Activated naive CD8-positive, alpha-beta T cell treated with anti-CD3 and anti-CD28 coated beads, Interleukin-2, amount 50 U/mL, for 24 hours (primary cell): ENCODE measurements at regions not wholly inside any gene's neighbourhood (a gene's known extent, or its start where the extent isn't known, plus 50 kb on each side); places are given as distances from the start of the nearest gene placed in this dataset.
"Not testable (repeated sequence)": the region's sequence is repeated elsewhere in the genome, so short reads cannot be mapped to it uniquely, and the experiment has no call there.

ENCODE experiments used
- ATAC-seq: fragments of 150-1000 bp; cut with Tn5 transposase; one replicate; pipeline ENCODE4 v1.10.0; 2021
- DNase-seq: peaks from one replicate; pipeline ENCODE4 v3.0.0; 2021
- H3K27ac Mint-ChIP-seq: one replicate; pipeline ENCODE4 v1.8.0; 2021; ENCODE audit warnings: mild to moderate bottlenecking, mixed read lengths
- H3K27me3 Mint-ChIP-seq: one replicate; pipeline ENCODE4 v1.8.0; 2021; ENCODE audit warnings: mixed read lengths
- H3K36me3 Mint-ChIP-seq: one replicate; pipeline ENCODE4 v1.8.0; 2021; ENCODE audit warnings: low read depth, mixed read lengths
- H3K4me1 Mint-ChIP-seq: one replicate; pipeline ENCODE4 v1.8.0; 2021; ENCODE audit warnings: mixed read lengths
- H3K4me3 Mint-ChIP-seq: one replicate; pipeline ENCODE4 v1.8.0; 2021; ENCODE audit warnings: mild to moderate bottlenecking, moderate library complexity, mixed read lengths
- H3K9me3 Mint-ChIP-seq: one replicate; pipeline ENCODE4 v1.8.0; 2021; ENCODE audit warnings: mixed read lengths

DNA sequence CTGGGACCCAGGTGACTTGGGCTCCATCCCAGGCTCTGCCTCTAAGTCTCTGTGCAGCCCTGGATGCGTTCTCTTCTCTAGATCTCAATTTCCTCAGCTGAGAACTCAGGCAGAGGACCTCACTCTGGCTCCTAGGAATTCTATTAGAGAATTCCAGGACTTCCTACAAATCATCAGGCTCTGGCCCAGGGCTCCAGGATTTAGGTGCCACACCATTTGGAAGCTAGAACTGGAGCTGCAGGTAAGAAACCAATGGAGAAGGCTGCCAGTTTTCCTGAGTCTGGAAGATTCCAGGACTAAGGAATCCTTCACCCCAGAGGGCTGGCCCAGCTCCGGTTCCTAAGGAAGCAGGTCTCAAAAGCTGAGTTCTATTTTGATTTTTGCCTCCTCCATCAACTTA lies 189.8 kb upstream of the CDH5 start:
- ATAC-seq (no peak), DNase-seq (no peak)
- Mint-ChIP-seq H3K27ac (no peak overlapping the region), H3K4me1 (no peaks in the 10 kb centered on the region), H3K27me3 (peaks cover 9% of the 10 kb centered on the region), H3K4me3 (no peak overlapping the region), H3K9me3 (peaks cover 8% of the 10 kb centered on the region), H3K36me3 (no peaks in the 10 kb centered on the region)

- H3K4me1 Mint-ChIP-seq: no peaks in the 10 kb centered on the region
- no peak overlapping the region for H3K27ac Mint-ChIP-seq
Measured at GRCh38 chr16:66176111-66176510, 190.4 kb upstream of the CDH5 start.

GRCh38 chr16:66175636-66176035 lies 190.9 kb upstream of the CDH5 start:
- no peaks in the 10 kb centered on the region for H3K36me3 Mint-ChIP-seq
- no peak overlapping the region for H3K27ac Mint-ChIP-seq
- no peak overlapping the region for H3K4me3 Mint-ChIP-seq
- peaks cover 8% of the 10 kb centered on the region for H3K9me3 Mint-ChIP-seq
- peaks cover 9% of the 10 kb centered on the region for H3K27me3 Mint-ChIP-seq
- H3K4me1 Mint-ChIP-seq: no peaks in the 10 kb centered on the region
- DNase-seq (no peak), ATAC-seq (no peak)

More at GRCh38 chr16:66176111-66176510, 190.4 kb upstream of the CDH5 start:
- Mint-ChIP-seq H3K9me3 (peaks cover 8% of the 10 kb centered on the region), H3K4me3 (no peak overlapping the region), H3K36me3 (no peaks in the 10 kb centered on the region), H3K27me3 (peaks cover 9% of the 10 kb centered on the region)
- no peak for DNase-seq
- ATAC-seq: no peak

DNA sequence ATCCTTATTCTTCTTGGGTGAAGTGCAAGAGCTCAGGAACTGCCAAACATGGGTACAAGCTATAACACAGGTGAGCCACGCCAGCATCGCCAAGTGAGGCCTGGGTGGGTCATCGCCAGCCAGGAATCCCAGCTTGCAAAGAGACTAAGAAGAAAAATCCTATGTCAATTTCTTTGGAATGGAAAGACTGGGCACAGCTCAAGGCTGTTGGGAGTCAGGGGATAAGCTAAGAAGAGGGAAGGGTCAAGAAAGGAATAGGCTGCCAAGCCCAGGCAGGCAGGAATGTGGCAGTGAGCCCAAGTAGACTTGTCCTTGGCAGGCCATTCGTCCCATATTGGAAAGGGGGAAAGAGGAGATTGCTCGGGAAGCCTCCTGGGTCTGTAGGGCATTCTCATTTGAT lies 191.4 kb upstream of the CDH5 start:
- Mint-ChIP-seq H3K4me1 (no peaks in the 10 kb centered on the region), H3K9me3 (peaks cover 4% of the 10 kb centered on the region), H3K27me3 (peaks cover 7% of the 10 kb centered on the region), H3K4me3 (no peak overlapping the region), H3K36me3 (no peaks in the 10 kb centered on the region), H3K27ac (no peak overlapping the region)
- DNase-seq (no peak), ATAC-seq (no peak)

GRCh38 chr16:66173796-66174195 lies 192.7 kb upstream of the CDH5 start:
- H3K9me3 Mint-ChIP-seq, DNase-seq, H3K4me3 Mint-ChIP-seq, H3K27ac Mint-ChIP-seq, H3K36me3 Mint-ChIP-seq, H3K27me3 Mint-ChIP-seq, ATAC-seq, H3K4me1 Mint-ChIP-seq: not testable (repeated sequence)

DNA sequence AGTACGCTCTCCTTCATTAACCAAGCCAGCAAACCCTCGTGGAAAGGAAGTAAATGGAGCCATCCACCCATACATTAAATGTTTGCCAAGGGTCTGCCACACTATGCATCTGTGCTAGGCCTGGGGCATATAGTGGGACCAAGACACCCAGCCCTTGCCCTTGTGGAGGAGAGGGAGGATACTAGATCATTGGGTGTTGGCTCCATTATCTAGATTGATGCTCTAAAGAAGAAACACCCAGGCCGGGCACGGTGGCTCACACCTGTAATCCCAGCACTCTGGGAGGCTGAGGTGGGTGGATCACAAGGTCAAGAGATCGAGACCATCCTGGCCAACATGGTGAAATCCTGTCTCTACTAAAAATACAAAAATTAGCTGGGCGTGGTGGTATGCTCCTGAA lies 193.3 kb upstream of the CDH5 start:
- DNase-seq, H3K4me3 Mint-ChIP-seq, H3K27ac Mint-ChIP-seq, H3K36me3 Mint-ChIP-seq, H3K4me1 Mint-ChIP-seq, ATAC-seq, H3K27me3 Mint-ChIP-seq, H3K9me3 Mint-ChIP-seq: not testable (repeated sequence)

DNA sequence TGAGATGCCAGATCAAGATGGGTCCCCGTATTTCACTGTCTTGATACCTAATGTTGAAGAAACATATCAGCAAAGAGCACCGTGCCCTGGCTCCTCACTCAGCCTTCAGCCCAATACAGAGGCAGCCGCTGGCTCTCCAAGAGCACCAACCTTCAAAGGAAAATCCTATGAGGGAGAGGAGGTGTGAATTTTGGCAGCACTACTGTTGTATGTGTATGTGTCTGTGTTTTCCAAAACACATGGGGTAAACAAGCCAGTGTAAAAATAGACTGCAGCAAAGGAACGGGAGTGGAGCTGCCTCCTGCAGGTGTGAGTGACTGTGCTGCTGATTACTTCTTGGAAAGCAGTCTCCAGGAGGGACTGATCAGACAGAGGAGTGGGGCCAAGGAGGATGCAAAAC lies 194.0 kb upstream of the CDH5 start:
- no peak overlapping the region for H3K4me3 Mint-ChIP-seq
- DNase-seq (no peak), ATAC-seq (no peak)
- H3K36me3 Mint-ChIP-seq: no peaks in the 10 kb centered on the region
- H3K9me3 Mint-ChIP-seq: no peaks in the 10 kb centered on the region
- H3K27ac Mint-ChIP-seq: no peak overlapping the region
- H3K27me3 Mint-ChIP-seq: peaks cover 5% of the 10 kb centered on the region
- H3K4me1 Mint-ChIP-seq: no peaks in the 10 kb centered on the region

DNA sequence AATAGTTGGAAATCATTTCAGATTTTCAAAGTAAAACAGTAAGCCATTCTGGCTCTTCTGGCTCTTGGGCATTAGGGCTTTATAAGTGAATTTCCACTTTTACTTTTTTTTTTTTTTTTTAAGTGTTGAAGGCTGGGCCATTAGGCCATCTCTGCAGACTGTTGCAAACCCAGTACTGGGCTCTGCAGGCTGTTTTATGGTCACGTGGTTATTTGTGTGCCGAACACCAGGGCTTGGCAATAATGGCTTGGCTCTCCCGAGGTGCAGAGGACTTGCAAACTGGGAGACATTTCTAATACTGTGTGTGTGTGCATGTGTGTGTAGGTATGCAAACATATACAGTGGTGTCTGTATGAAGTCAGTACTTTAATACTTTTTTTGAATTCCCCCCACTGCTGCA lies 194.9 kb upstream of the CDH5 start:
- Mint-ChIP-seq H3K27ac (no peak overlapping the region), H3K4me3 (no peak overlapping the region), H3K27me3 (peaks cover 2% of the 10 kb centered on the region), H3K9me3 (no peaks in the 10 kb centered on the region), H3K4me1 (no peaks in the 10 kb centered on the region), H3K36me3 (no peaks in the 10 kb centered on the region)
- ATAC-seq (no peak), DNase-seq (no peak)

DNA sequence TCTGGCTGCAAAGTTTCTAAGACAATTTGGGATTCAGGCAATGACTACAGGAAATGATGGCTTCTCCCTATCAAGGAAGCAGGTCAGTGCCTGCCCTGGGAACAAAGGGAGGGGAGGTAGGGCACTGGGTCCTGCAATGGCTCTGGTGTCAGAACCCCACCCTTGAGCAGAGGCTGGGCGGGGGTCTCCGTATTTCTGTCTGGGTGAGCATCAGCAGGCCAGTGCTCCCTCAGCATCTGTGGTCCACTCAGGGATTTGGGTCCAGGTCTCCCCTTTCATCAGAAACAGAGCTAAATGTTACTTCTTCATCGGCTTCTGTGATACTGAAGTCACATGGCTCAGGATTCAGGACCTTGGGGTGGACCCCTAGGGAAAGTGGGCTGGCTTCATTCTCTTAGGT lies 195.5 kb upstream of the CDH5 start:
- no peaks in the 10 kb centered on the region for H3K36me3 Mint-ChIP-seq
- peaks cover 2% of the 10 kb centered on the region for H3K27me3 Mint-ChIP-seq
- no peaks in the 10 kb centered on the region for H3K9me3 Mint-ChIP-seq
- H3K4me1 Mint-ChIP-seq: no peaks in the 10 kb centered on the region
- DNase-seq (no peak), ATAC-seq (no peak)
- H3K27ac Mint-ChIP-seq: no peak overlapping the region
- no peak overlapping the region for H3K4me3 Mint-ChIP-seq

GRCh38 chr16:66169817-66170216 lies 196.7 kb upstream of the CDH5 start:
- Mint-ChIP-seq H3K27ac (no peak overlapping the region), H3K9me3 (no peaks in the 10 kb centered on the region), H3K27me3 (peaks cover 2% of the 10 kb centered on the region), H3K4me3 (no peak overlapping the region), H3K4me1 (no peaks in the 10 kb centered on the region), H3K36me3 (no peaks in the 10 kb centered on the region)
- no peak for DNase-seq
- no peak for ATAC-seq

DNA sequence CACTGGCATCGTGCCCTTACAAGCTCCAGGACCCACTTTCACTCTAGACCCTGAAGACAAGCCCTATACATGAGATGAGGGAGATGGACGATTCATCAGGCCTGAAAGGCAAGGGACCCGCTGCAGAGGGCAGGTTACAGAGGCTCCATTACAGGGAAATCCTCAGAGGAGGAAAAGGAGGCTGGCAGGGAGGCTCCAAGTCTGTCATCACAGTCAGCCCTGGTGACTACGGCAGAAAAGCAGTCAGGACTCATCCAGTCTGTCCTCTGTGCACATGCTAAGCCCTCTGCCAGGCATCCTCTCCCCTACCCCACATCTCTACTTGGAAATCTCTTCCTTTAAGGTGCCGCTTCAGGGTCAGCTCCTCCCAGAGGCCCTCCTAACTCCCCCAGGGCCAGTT lies 197.7 kb upstream of the CDH5 start:
- DNase-seq (no peak), ATAC-seq (no peak)
- Mint-ChIP-seq H3K9me3 (no peaks in the 10 kb centered on the region), H3K27me3 (no peaks in the 10 kb centered on the region), H3K27ac (no peak overlapping the region), H3K4me3 (no peak overlapping the region), H3K36me3 (no peaks in the 10 kb centered on the region), H3K4me1 (no peaks in the 10 kb centered on the region)

DNA sequence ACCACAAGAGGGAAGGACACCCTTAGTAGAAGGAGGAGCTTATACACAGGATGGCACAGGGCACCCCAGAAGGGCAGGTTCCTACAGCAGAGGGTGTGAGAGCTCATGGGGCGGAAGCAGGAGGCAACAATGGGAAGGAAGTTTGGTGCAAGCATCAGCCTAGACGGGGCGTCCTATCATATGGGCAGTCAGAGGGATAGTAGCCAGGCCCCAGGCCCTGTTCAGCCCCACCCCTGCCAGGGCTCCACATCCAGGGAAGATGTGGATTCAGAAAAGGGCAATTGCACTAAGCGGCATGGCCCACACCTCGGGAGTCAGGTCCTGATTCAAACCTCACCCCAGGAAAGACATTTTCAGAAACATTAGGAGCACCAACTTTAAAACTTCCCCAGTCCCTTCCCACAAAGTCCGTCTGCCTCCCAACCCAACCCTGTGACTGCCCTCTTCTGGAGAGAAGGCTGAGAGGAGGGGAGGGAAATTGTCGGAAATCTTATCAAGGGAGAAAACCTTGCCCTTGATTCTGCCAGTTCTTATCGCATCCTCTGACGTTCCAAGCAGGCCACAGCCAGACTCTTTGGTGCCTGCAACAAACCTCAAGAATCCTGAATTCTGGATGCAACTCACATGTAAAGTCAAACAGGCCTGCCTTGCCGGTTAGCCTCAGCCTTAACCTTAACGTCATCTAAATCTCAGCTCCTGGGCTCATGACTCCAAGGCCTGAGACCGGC lies 198.8 kb upstream of the CDH5 start:
- Mint-ChIP-seq H3K4me1 (no peaks in the 10 kb centered on the region), H3K27me3 (no peaks in the 10 kb centered on the region), H3K36me3 (no peaks in the 10 kb centered on the region), H3K9me3 (no peaks in the 10 kb centered on the region), H3K27ac (no peak overlapping the region), H3K4me3 (no peak overlapping the region)
- DNase-seq: no peak
- no peak for ATAC-seq

DNA sequence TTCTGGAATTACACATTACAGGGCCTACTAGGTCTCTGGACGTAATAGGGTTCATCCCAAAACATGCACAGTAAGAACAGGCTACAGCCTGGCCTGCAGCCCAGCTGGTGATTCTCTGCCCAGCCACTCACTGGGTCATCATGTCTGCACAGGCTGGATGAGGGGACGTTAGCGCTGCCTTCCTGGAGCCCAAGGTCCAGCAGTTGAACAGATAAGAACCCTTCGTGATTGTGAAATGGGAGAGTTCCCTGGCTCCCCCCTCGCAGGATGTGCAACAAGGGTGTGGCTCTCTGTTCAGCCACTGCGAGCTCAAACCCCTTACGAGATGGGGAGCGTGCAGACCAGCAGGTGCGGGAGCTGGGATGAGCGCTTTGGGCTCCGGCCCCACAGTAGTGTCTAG lies 200.0 kb upstream of the CDH5 start:
- Mint-ChIP-seq H3K4me1 (no peaks in the 10 kb centered on the region), H3K9me3 (no peaks in the 10 kb centered on the region), H3K27me3 (no peaks in the 10 kb centered on the region), H3K27ac (no peak overlapping the region), H3K4me3 (no peak overlapping the region), H3K36me3 (no peaks in the 10 kb centered on the region)
- ATAC-seq (no peak), DNase-seq (no peak)

GRCh38 chr16:66165879-66166278 lies 200.6 kb upstream of the CDH5 start:
- Mint-ChIP-seq H3K36me3 (no peaks in the 10 kb centered on the region), H3K27ac (no peak overlapping the region), H3K4me1 (no peaks in the 10 kb centered on the region), H3K4me3 (no peak overlapping the region), H3K27me3 (no peaks in the 10 kb centered on the region), H3K9me3 (no peaks in the 10 kb centered on the region)
- no peak for ATAC-seq
- DNase-seq: no peak

DNA sequence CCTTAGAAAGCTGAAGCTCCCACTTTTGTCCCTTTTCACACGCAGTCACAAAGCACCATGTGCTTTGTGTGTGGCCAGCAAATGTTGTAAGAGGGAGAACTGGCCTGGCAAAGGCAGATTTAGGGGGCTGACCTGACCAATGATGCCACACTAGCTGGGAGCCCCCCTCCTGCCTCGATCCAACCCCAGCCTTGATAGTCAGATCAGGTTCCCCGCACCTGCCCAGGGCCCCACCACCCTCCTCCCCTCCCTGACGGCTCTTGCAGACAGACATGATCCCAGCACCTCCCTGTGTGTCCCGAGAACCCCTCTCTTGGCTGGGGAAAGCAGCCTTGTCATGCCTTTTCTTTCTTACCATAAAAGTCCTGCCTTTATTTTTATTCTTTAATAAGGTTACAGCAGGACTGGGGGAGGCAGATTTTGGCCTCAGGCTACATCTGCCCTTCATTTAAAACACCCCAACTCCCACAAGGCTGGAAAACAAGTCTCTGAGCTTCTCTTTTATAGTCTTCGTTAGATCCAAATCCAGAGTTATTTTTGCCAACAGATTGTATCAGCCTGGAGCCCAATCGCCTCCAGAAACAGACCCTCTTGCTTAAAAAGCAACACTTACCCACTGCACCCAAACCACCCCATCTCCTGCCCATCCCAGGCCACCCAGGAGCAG lies 201.8 kb upstream of the CDH5 start:
- Mint-ChIP-seq H3K4me3 (no peak overlapping the region), H3K9me3 (no peaks in the 10 kb centered on the region), H3K27ac (no peak overlapping the region), H3K27me3 (no peaks in the 10 kb centered on the region), H3K4me1 (no peaks in the 10 kb centered on the region), H3K36me3 (no peaks in the 10 kb centered on the region)
- DNase-seq (no peak), ATAC-seq (no peak)
